NCI-H1930 (cell line): ENCODE measurements at regions not wholly inside any gene's neighbourhood (a gene's known extent, or its start where the extent isn't known, plus 50 kb on each side); places are given as distances from the start of the nearest gene placed in this dataset.
"Not testable (repeated sequence)": the region's sequence is repeated elsewhere in the genome, so short reads cannot be mapped to it uniquely, and the experiment has no call there.

Source experiments
- DNase-seq, 2 experiments: peaks; one replicate each; lab custom pipeline; 2025; lab: John Stamatoyannopoulos, UW

GRCh38 chr3:15903759-15904720 is 106.3 kb upstream of the ANKRD28 start:
- no peak for DNase-seq

- no peak for DNase-seq
These were observed 107.3 kb upstream of the ANKRD28 start for GRCh38 chr3:15905041-15905440.

DNA sequence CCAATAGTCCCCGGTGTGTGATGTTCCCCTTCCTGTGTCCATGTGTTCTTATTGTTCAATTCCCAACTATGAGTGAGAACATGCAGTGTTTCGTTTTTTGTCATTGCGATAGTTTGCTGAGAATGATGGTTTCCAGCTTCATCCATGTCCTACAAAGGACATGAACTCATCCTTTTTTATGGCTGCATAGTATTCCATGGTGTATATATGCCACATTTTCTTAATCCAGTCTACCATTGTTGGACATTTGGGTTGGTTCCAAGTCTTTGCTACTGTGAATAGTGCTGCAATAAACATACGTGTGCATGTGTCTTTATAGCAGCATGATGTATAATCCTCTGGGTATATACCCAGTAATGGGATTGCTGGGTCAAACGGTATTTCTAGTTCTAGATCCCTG is 109.6 kb upstream of the ANKRD28 start:
- not testable (repeated sequence) for DNase-seq

DNA sequence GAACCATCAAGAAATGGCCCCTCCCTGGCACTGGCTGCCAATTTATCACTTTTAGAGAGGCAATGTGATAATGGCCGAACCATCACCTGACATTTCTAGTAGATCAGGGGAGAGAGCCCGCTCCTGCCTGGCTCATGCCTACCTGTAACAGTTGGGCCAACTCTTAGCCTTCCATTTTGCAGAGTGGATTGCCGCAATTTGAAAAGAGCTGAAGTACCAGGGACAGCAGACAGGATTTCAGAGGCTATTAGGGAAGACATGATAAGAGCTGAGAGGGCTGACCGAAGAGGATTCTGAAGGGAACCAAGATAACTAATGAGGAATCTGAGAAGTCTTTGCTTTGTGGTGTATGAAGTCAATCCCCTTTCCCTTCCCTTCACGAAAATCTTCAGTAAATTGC is 121.2 kb upstream of the ANKRD28 start:
- DNase-seq: no peak

DNA sequence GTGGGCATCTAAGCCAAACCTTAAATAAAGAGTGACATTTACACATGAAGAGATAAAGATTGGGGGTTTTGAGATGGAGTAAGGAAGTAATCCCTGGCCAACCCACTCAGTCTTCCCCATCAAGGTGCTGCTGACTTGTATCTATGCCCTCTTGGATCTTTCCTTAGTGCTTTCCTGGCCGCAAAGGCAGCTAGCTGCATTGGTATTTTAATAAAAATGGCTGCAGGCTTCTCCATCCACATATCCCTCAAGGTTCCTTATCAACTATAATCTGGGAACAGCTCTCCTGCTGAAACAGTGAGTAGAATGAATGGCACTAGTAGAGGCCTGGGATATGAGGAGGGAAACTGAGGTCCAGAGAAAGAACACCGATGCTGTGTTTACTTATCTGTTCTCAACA is 122.2 kb upstream of the ANKRD28 start:
- DNase-seq: no peak

DNA sequence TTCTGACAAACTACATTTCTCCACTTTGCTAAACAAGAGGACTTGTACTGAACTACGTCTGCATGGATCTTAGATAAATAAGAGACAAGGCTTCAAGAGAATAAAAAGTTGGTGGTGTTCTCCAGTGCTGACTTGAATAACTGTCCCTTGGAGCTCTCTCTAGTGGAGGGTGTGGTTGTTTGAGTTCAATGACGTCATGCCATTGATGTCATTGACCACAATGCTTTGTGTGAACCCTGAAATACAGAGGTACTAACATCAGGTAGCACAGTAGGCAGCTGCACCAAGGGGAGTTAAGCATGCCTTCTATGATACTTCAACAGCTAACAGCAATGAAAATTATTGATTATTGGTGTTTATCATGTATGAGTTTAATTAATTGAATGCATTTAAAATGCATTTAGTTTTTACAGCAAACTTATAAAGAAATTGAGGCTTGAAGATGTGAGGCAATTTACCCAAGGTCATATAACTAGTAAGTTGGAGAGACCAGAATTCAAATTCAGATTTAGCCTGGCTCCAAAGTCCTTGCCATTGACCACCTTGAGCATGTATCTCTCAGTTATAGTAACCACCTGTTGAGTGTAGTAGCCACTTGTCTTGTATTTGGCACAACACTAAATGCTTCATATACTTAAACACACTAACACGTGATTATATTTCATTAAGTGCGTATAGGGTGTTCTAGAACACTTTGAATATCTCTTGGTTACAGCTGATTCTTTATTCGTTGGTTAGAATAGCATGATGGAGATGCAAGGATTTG is 126.0 kb upstream of the ANKRD28 start:
- no peak for DNase-seq

DNA sequence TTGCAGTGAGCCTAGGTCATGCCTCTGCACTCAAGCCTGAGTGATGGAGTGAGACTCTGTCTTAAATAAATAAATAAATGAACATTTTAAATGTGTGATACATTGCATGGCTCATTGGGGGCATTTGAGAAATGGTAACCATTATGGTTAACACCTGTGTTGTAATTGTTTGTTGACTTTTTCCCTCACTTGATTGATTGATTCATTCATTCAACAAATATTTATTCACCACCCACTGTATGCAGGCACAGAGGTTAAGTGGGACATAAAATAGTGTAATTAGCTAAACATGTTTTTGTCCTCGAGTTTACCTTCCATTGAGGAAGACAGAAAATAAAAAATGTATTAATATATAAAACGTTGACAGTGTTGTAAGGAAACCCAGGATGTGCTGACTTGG is 127.1 kb upstream of the ANKRD28 start:
- no peak for DNase-seq

DNA sequence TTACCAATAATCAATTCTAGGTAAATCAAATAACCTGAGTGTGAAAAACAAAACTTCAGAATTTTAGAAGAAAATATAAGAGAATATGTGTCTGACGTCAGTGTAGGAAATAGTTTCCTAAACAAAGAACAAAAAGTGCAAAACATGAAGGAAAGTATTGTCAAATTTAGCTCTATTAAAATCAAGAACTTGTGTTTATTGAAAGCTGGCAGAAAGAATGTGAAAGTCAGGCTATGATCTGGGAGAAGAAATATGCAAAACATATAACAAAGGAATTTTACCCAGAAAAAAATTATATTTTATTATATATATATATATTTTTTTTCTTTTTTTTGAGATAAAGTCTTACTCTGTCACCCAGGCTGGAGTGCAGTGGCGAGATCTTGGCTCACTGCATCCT is 129.1 kb upstream of the ANKRD28 start:
- no peak for DNase-seq

GRCh38 chr3:15927969-15928368 is 130.2 kb upstream of the ANKRD28 start:
- no peak for DNase-seq

- DNase-seq: no peak
These were observed 132.3 kb upstream of the ANKRD28 start for GRCh38 chr3:15929944-15930571.

DNA sequence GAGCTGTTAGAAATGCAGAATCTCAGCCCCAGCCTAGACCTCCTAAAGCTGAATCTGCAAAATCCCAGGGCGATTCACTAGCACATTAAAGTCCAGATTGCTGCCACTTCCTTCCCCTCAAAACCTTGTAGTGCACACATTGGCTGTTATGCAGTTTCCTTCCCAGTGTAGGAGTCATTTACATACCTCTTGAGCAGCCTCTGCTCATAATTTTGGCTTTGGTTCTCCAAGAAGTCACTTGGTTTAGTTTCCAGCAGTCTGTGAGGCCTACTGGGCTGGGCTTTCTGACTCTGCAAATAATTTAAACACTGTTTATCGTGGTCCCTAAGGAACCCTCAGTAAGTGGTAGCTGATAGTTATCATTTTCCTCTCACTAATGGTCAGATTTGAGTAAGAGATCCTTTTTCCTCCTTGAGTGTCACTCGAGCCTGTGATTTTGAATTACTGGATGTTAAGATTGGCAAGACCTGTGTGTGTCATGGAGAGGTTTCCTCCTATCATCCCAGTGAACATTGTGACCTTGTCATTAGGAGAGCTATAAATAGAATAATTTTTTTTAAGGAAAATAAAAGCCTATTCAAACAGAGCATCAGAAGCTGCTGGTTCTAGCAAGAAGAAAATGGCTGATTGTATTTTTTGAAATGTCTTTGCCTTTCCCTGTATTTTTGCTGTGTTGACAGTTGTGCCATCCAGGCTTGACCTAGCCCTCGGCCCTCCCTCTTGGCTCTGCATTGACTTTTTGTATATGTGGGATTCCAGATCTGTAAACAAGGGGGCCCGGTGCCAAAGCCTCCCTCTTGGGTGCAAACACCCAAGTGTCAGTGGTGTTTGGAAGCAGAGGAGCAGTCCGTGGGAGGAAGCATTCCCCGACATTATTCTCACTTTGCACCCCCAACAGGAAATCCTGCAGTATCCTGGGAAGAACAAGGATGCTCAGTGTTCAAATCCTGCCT is 134.8 kb upstream of the ANKRD28 start:
- DNase-seq: no peak

GRCh38 chr3:15933439-15934139 is 135.8 kb upstream of the ANKRD28 start:
- DNase-seq: no peak

- no peak for DNase-seq
These were observed 136.8 kb upstream of the ANKRD28 start for GRCh38 chr3:15934389-15935195.

DNA sequence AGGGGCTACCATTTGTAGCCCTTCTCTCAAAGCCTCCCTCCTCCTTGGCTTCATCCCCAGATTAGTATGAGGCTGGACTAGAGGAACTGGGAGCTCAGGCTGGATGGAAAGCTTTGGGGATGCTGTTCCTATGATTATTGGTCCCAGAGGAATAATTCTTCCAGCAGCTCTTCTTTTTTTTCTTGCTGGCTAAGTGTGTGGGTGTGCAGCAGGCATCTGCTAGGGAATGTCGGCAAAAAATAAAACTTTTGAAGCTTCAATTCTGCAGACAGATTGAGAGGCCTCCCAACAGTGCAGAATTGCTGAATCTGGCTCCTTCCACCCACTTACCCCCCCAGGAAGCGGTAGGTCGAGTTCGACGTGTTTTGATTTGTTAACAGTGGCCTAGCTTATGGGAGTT is 138.5 kb upstream of the ANKRD28 start:
- no peak for DNase-seq

DNA sequence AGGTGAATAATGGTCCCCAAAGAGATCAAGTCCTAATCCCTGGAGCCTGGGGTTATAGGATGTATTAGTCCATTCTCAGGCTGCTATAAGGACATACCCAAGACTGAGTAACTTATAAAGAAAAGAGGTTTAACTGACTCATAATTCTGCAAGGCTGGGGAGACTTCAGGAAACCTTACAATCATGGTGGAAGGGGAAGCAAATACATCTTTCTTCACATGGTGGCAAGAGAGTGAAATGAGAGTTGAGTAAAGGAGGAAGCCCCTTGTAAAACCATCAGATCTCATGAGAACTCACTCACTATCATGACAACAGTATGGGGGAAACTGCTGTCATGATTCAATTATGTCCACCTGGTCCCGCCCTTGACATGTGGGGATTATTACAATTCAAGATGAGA is 142.9 kb upstream of the ANKRD28 start:
- DNase-seq: no peak

- DNase-seq: not testable (repeated sequence)
These were observed 143.7 kb upstream of the ANKRD28 start for GRCh38 chr3:15941457-15941856.

DNA sequence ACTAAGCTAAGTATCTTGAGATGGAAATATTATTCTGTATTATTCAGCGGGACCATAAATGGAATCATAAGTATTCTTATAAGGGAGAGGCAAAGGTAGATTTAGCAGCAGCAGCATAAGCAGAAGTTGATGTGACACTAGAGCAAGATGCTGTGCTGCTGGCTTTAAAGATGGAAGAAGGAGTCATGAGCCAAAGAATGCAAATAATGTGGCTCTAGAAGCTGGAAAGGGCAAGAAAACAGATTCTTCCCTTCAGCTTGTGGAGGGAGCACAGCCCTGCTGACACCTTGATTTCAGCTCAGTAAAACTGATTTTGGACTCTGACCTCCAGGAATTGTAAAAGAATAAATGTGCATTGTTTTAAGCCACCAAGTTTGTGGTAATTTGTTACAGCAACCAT is 144.2 kb upstream of the ANKRD28 start:
- no peak for DNase-seq

DNA sequence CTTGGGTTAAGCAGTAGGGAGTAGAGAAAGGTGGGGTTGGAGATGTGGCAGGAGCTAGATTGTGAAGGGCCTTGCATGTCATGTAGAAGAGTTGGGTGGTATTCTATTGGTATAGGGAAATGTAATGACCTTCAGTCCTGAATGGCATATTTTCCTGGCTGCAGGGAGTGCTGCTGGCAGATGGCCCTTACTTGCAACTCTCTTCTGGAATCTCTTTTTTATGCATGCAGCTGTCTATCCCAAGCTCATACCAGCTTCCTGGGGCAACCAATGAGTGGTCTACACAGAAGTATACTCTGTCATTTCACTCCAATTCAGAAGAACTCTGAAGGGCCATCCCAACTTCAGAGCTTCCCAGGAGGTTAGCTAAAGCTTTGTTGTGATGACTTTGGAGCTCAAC is 144.7 kb upstream of the ANKRD28 start:
- DNase-seq: no peak

DNA sequence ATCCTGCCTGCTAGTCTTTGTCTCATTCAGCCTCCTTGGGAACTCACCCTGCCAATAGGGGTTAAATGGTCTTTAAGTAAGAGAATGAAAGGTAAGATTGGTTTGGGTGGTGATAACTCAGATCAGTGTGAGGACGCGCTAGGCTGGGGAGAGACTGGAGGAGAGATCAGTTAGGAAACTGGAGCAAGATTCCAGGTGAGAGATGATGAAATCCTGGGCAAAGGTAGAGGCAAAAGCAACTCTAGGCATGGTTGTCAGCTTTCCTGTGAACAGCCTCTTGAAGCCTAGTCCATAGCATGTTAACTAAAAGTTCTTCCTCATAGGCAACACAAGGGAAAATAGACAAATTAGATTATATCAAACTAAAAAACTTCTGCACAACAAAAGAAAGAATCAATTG is 145.2 kb upstream of the ANKRD28 start:
- no peak for DNase-seq

GRCh38 chr3:15948388-15948787 is 150.6 kb upstream of the ANKRD28 start:
- DNase-seq: no peak
